ENCODE measurements at regions not wholly inside any gene's neighbourhood (a gene's known extent, or its start where the extent isn't known, plus 50 kb on each side); places are given as distances from the start of the nearest gene placed in this dataset.
"Not testable (repeated sequence)": the region's sequence is repeated elsewhere in the genome, so short reads cannot be mapped to it uniquely, and the experiment has no call there.

GRCh38 chr13:44719857-44720671 is 143.9 kb upstream of the TSC22D1 start:
- intact Hi-C loops (cut with DNase I, micrococcal nuclease): no loop called here
- no peak for DNase-seq
- H3K4me3 Mint-ChIP-seq: no peak overlapping the region
- H3K27me3 Mint-ChIP-seq: no peaks in the 10 kb centered on the region
- peaks cover 6% of the 10 kb centered on the region for H3K9me3 Mint-ChIP-seq (ENCODE audit: low read depth)
- H3K36me3 Mint-ChIP-seq (ENCODE audit: low read depth): no peaks in the 10 kb centered on the region
- CTCF ChIA-PET: interaction anchor here (0.6 kb wide), 1 partner anchor 117 kb away, joined by 3 read pairs; no protein-coding TSS in a partner anchor
- no peak overlapping the region for H3K27ac Mint-ChIP-seq
- POLR2A ChIA-PET: no interaction called here
- H3K4me1 Mint-ChIP-seq: no peaks in the 10 kb centered on the region
- no peak for ATAC-seq

GRCh38 chr13:44718467-44718866 is 142.3 kb upstream of the TSC22D1 start:
- ATAC-seq: no peak
- Mint-ChIP-seq H3K27ac (no peak overlapping the region), H3K27me3 (peaks cover 2% of the 10 kb centered on the region), H3K4me3 (no peak overlapping the region), H3K4me1 (no peaks in the 10 kb centered on the region), H3K9me3 (ENCODE audit: low read depth) (peaks cover 6% of the 10 kb centered on the region), H3K36me3 (ENCODE audit: low read depth) (no peaks in the 10 kb centered on the region)
- CTCF ChIA-PET: no interaction called here
- DNase-seq: no peak
- POLR2A ChIA-PET: no interaction called here
- intact Hi-C loops (cut with DNase I, micrococcal nuclease): no loop called here

- Mint-ChIP-seq H3K9me3 (ENCODE audit: low read depth) (no peaks in the 10 kb centered on the region), H3K27me3 (peaks cover 2% of the 10 kb centered on the region), H3K36me3 (ENCODE audit: low read depth) (no peaks in the 10 kb centered on the region), H3K4me3 (no peak overlapping the region), H3K27ac (no peak overlapping the region), H3K4me1 (peaks cover 9% of the 10 kb centered on the region)
- DNase-seq (no peak), ATAC-seq (no peak)
- ChIA-PET POLR2A (no interaction called here), CTCF (interaction anchor here (1.1 kb wide), 1 partner anchor 35 kb away, joined by 3 read pairs; no protein-coding TSS in a partner anchor)
- intact Hi-C loops (cut with DNase I, micrococcal nuclease): no loop called here
Observed at GRCh38 chr13:44715287-44716230, 139.4 kb upstream of the TSC22D1 start.

GRCh38 chr13:44713788-44714469 is 137.8 kb upstream of the TSC22D1 start:
- DNase-seq (no peak), ATAC-seq (no peak)
- Mint-ChIP-seq H3K27ac (no peak overlapping the region), H3K9me3 (ENCODE audit: low read depth) (no peaks in the 10 kb centered on the region), H3K36me3 (ENCODE audit: low read depth) (no peaks in the 10 kb centered on the region), H3K4me3 (no peak overlapping the region), H3K4me1 (peaks cover 13% of the 10 kb centered on the region), H3K27me3 (peaks cover 4% of the 10 kb centered on the region)
- intact Hi-C loops (cut with DNase I, micrococcal nuclease): loop anchor here in 1 of 2 experiments (5.0 kb wide), 1 partner anchor 137 kb away; the partner anchor contains the start of gene TSC22D1
- POLR2A ChIA-PET: no interaction called here
- CTCF ChIA-PET: interaction anchor here (0.6 to 1.9 kb wide), 3 partner anchors 11 to 371 kb away, joined by 3 to 5 read pairs (median 3); no protein-coding TSS in a partner anchor

- ATAC-seq (no peak), DNase-seq (no peak)
- ChIA-PET POLR2A (no interaction called here), CTCF (interaction anchor here (0.9 kb wide), 1 partner anchor 63 kb away, joined by 3 read pairs; no protein-coding TSS in a partner anchor)
- Mint-ChIP-seq H3K4me1 (peaks cover 13% of the 10 kb centered on the region), H3K36me3 (ENCODE audit: low read depth) (no peaks in the 10 kb centered on the region), H3K27ac (no peak overlapping the region), H3K4me3 (no peak overlapping the region), H3K27me3 (peaks cover 10% of the 10 kb centered on the region), H3K9me3 (ENCODE audit: low read depth) (no peaks in the 10 kb centered on the region)
- intact Hi-C loops (cut with DNase I, micrococcal nuclease): loop anchor here (2.0 to 5.0 kb wide), 3 partner anchors 47 to 134 kb away; partner anchors contain the start of gene TSC22D1 (in 1 of the 2)
Observed at GRCh38 chr13:44711706-44712105, 135.6 kb upstream of the TSC22D1 start.

- ATAC-seq (peak; percentile 100), DNase-seq (peak; percentile 54)
- Mint-ChIP-seq H3K27ac (no peak overlapping the region), H3K36me3 (ENCODE audit: low read depth) (no peaks in the 10 kb centered on the region), H3K4me3 (no peak overlapping the region), H3K27me3 (peaks cover 11% of the 10 kb centered on the region), H3K4me1 (peaks cover 13% of the 10 kb centered on the region), H3K9me3 (ENCODE audit: low read depth) (no peaks in the 10 kb centered on the region)
- intact Hi-C loops (cut with DNase I, micrococcal nuclease): loop anchor here (1.0 to 5.0 kb wide), 7 partner anchors 48 to 133 kb away; partner anchors contain the start of gene TSC22D1 (in 1 of the 2)
- POLR2A ChIA-PET: no interaction called here
- CTCF ChIA-PET: interaction anchor here (0.9 kb wide), 1 partner anchor 62 kb away, joined by 3 read pairs; no protein-coding TSS in a partner anchor
Observed at GRCh38 chr13:44710576-44710975, 134.4 kb upstream of the TSC22D1 start.

- not testable (repeated sequence) for ATAC-seq
Observed at GRCh38 chr13:44704811-44705210, 128.7 kb upstream of the TSC22D1 start.

GRCh38 chr13:44703371-44703770 is 127.2 kb upstream of the TSC22D1 start:
- ATAC-seq (no peak), DNase-seq (no peak)
- ChIA-PET POLR2A (no interaction called here), CTCF (interaction anchor here (0.7 kb wide), 1 partner anchor 323 kb away, joined by 3 read pairs; no protein-coding TSS in a partner anchor)
- no peak overlapping the region for H3K27ac Mint-ChIP-seq
- H3K9me3 Mint-ChIP-seq (ENCODE audit: low read depth): no peaks in the 10 kb centered on the region
- H3K4me3 Mint-ChIP-seq: no peak overlapping the region
- intact Hi-C loops (cut with DNase I, micrococcal nuclease): no loop called here
- H3K27me3 Mint-ChIP-seq: peaks cover 15% of the 10 kb centered on the region
- no peaks in the 10 kb centered on the region for H3K4me1 Mint-ChIP-seq
- no peaks in the 10 kb centered on the region for H3K36me3 Mint-ChIP-seq (ENCODE audit: low read depth)

More at GRCh38 chr13:44704811-44705210, 128.7 kb upstream of the TSC22D1 start:
- DNase-seq; H3K9me3 Mint-ChIP-seq (ENCODE audit: low read depth); POLR2A ChIA-PET; H3K4me1 Mint-ChIP-seq; H3K4me3 Mint-ChIP-seq; H3K36me3 Mint-ChIP-seq (ENCODE audit: low read depth); H3K27ac Mint-ChIP-seq; intact Hi-C loops (cut with DNase I, micrococcal nuclease): not testable (repeated sequence)
- CTCF ChIA-PET: interaction anchor here (1.1 kb wide), 1 partner anchor 237 kb away, joined by 3 read pairs; no protein-coding TSS in a partner anchor
- H3K27me3 Mint-ChIP-seq: peaks cover 17% of the 10 kb centered on the region

GRCh38 chr13:44698066-44698465 is 121.9 kb upstream of the TSC22D1 start:
- CTCF ChIA-PET: interaction anchor here (0.9 kb wide), 1 partner anchor 8 kb away, joined by 3 read pairs; no protein-coding TSS in a partner anchor
- Mint-ChIP-seq H3K4me3 (no peak overlapping the region), H3K9me3 (ENCODE audit: low read depth) (no peaks in the 10 kb centered on the region), H3K27me3 (peaks cover 4% of the 10 kb centered on the region), H3K27ac (no peak overlapping the region), H3K36me3 (ENCODE audit: low read depth) (no peaks in the 10 kb centered on the region), H3K4me1 (no peaks in the 10 kb centered on the region)
- POLR2A ChIA-PET: no interaction called here
- ATAC-seq (no peak), DNase-seq (no peak)
- intact Hi-C loops (cut with DNase I, micrococcal nuclease): no loop called here

GRCh38 chr13:44697058-44697457 is 120.9 kb upstream of the TSC22D1 start:
- CTCF ChIA-PET: no interaction called here

GRCh38 chr13:44695520-44695919 is 119.4 kb upstream of the TSC22D1 start:
- Mint-ChIP-seq H3K27ac (no peak overlapping the region), H3K27me3 (peaks cover 3% of the 10 kb centered on the region), H3K4me1 (no peaks in the 10 kb centered on the region), H3K36me3 (ENCODE audit: low read depth) (no peaks in the 10 kb centered on the region), H3K9me3 (ENCODE audit: low read depth) (no peaks in the 10 kb centered on the region), H3K4me3 (no peak overlapping the region)
- POLR2A ChIA-PET: no interaction called here
- intact Hi-C loops (cut with DNase I, micrococcal nuclease): no loop called here
- CTCF ChIA-PET: no interaction called here
- ATAC-seq (no peak), DNase-seq (no peak)

More at GRCh38 chr13:44697058-44697457, 120.9 kb upstream of the TSC22D1 start:
- POLR2A ChIA-PET: no interaction called here
- ATAC-seq: no peak
- intact Hi-C loops (cut with DNase I, micrococcal nuclease): no loop called here
- H3K36me3 Mint-ChIP-seq (ENCODE audit: low read depth): no peaks in the 10 kb centered on the region
- peaks cover 4% of the 10 kb centered on the region for H3K27me3 Mint-ChIP-seq
- no peaks in the 10 kb centered on the region for H3K9me3 Mint-ChIP-seq (ENCODE audit: low read depth)
- no peak overlapping the region for H3K27ac Mint-ChIP-seq
- H3K4me1 Mint-ChIP-seq: no peaks in the 10 kb centered on the region
- no peak overlapping the region for H3K4me3 Mint-ChIP-seq
- DNase-seq: no peak

All from activated CD4-positive, alpha-beta T cell treated with anti-CD3 and anti-CD28 coated beads for 36 hours (primary cell).